GM12878 (cell line): ENCODE measurements at regions not wholly inside any gene's neighbourhood (a gene's known extent, or its start where the extent isn't known, plus 50 kb on each side); places are given as distances from the start of the nearest gene placed in this dataset.

ENCODE experiments used
- ATAC-seq: fragments of 200-7000 bp; cut with Tn5 transposase; 3 replicates; pipeline ENCODE4 v1.9.1; 2020; ENCODE audit warnings: mild to moderate bottlenecking, moderate library complexity
- BruUV-seq: library from RNA; stranded (reverse); fragments of 400-500 nt; replicated peaks from 2 replicates; lab custom pipeline; 2021; lab: Mats Ljungman, UMichigan
- CTCF ChIA-PET: fragments of 300-600 bp; sonication (Branson Sonifier 250); formaldehyde crosslinking; extraction: SDS; loops from one replicate; lab custom pipeline; 2021; ENCODE audit warnings: inconsistent platforms; lab: Yijun Ruan, JAX
- POLR2A ChIA-PET: fragments of 350-600 bp; formaldehyde crosslinking; extraction: SDS; loops from one replicate; lab custom pipeline; 2021; ENCODE audit warnings: inconsistent platforms; lab: Charles Lee
- RAD21 ChIA-PET: fragments of 300-600 bp; sonication (Branson Sonifier 250); formaldehyde crosslinking; loops from one replicate; lab custom pipeline; 2023; ENCODE audit warnings: antibody characterized with exemption; ENCODE audit not compliant: unreplicated experiment; lab: Charles Lee
- SMC1A ChIA-PET: fragments of 300-600 bp; sonication (Branson Sonifier 250); formaldehyde crosslinking; loops from one replicate; lab custom pipeline; 2023; ENCODE audit not compliant: unreplicated experiment, uncharacterized antibody; lab: Charles Lee
- DNase-seq: peaks from one replicate; pipeline ENCODE4 v3.0.0-alpha.2; 2011; ENCODE audit warnings: low read depth, low spot score
- FAIRE-seq: peaks from 3 replicates; lab custom pipeline; 2011; peaks lifted over from hg19 to GRCh38; lab: Jason Lieb, UNC
- H2AFZ ChIP-seq: 2 replicates; pipeline ENCODE4 v1.6.0; 2011; ENCODE audit warnings: low read depth, low read length, control low read depth; ENCODE audit not compliant: control insufficient read depth
- H3K27ac ChIP-seq: 2 replicates; pipeline ENCODE4 v1.5.1; 2011; ENCODE audit warnings: control low read depth; ENCODE audit not compliant: control insufficient read depth, insufficient read depth
- H3K27me3 ChIP-seq, 2 experiments: replicated peaks in 1 of 2; 2 replicates each; pipeline versions ENCODE4 v1.6.0 to v1.6.1; 2011; ENCODE audit warnings: low read length in 1 of 2; ENCODE audit not compliant: control insufficient read depth in 2 of 2, insufficient read depth in 2 of 2
- H3K36me3 ChIP-seq, 2 experiments: 2 replicates each; pipeline ENCODE4 v1.5.1; 2011; ENCODE audit warnings: low read length in 1 of 2; ENCODE audit not compliant: control insufficient read depth in 2 of 2, insufficient read depth in 2 of 2
- H3K4me1 ChIP-seq: 2 replicates; pipeline ENCODE4 v1.6.1; 2011; ENCODE audit warnings: mild to moderate bottlenecking, low read length, moderate library complexity, mixed read lengths; ENCODE audit not compliant: control insufficient read depth, insufficient read depth
- H3K4me2 ChIP-seq: 2 replicates; pipeline ENCODE4 v1.6.0; 2011; ENCODE audit warnings: control low read depth; ENCODE audit not compliant: control insufficient read depth, insufficient read depth
- H3K4me3 ChIP-seq: fragments of 200-600 bp; sonication (generic); 2 replicates; pipeline ENCODE4 v1.5.1; 2016
- H3K79me2 ChIP-seq: 2 replicates; pipeline ENCODE4 v1.6.0; 2011; ENCODE audit warnings: low read length; ENCODE audit not compliant: control insufficient read depth, insufficient read depth
- H3K9ac ChIP-seq: 2 replicates; pipeline ENCODE4 v1.8.0; 2011; ENCODE audit warnings: low read length, control low read depth, mixed read lengths; ENCODE audit not compliant: control insufficient read depth, insufficient read depth
- H3K9me3 ChIP-seq: replicated peaks from 3 replicates; pipeline ENCODE4 v1.5.1; 2011; ENCODE audit warnings: mild to moderate bottlenecking, low read length; ENCODE audit not compliant: control insufficient read depth, insufficient read depth
- H4K20me1 ChIP-seq: 2 replicates; pipeline ENCODE4 v1.6.0; 2011; ENCODE audit not compliant: control insufficient read depth, insufficient read depth
- ASH2L ChIP-seq: fragments of 300-600, 200-600 bp; sonication (generic); IDR thresholded peaks from 2 replicates; pipeline ENCODE4 v1.6.1; 2017; ENCODE audit warnings: low read depth, mild to moderate bottlenecking, borderline replicate concordance
- CREB1 ChIP-seq: IDR thresholded peaks from 2 replicates; pipeline ENCODE4 v1.6.1; 2012; ENCODE audit warnings: low read depth, mild to moderate bottlenecking, inconsistent platforms
- DPF2 ChIP-seq: fragments of 450-650 bp; IDR thresholded peaks from 2 replicates; pipeline ENCODE4 v1.6.1; 2017; ENCODE audit warnings: mild to moderate bottlenecking
- EED ChIP-seq: sonication (generic); IDR thresholded peaks from 2 replicates; pipeline ENCODE4 v1.6.1; 2016; ENCODE audit warnings: antibody characterized with exemption, low read depth
- HDGF ChIP-seq: fragments of 450-650 bp; IDR thresholded peaks from 2 replicates; pipeline ENCODE4 v1.6.1; 2016; ENCODE audit warnings: antibody characterized with exemption
- IKZF1 ChIP-seq: fragments of 450-650 bp; conservative IDR thresholded peaks from 2 replicates; pipeline ENCODE4 v1.6.1; 2017; ENCODE audit warnings: antibody characterized with exemption, mild to moderate bottlenecking
- NR2F1 ChIP-seq: fragments of 450-650 bp; conservative IDR thresholded peaks from 2 replicates; pipeline ENCODE4 v1.6.1; 2017; ENCODE audit warnings: mild to moderate bottlenecking
- PAX8 ChIP-seq: fragments of 450-650 bp; IDR thresholded peaks from 2 replicates; pipeline ENCODE4 v1.6.1; 2017; ENCODE audit warnings: mild to moderate bottlenecking, moderate library complexity
- RCOR1 ChIP-seq: conservative IDR thresholded peaks from 2 replicates; pipeline ENCODE4 v1.6.1; 2012; ENCODE audit warnings: low read depth, low read length, improper control_type of control experiment
- RELA ChIP-seq: fragments of 450-650 bp; IDR thresholded peaks from 2 replicates; pipeline ENCODE4 v1.8.0; 2014; ENCODE audit warnings: borderline replicate concordance; ENCODE audit not compliant: partially characterized antibody
- SP1 ChIP-seq: IDR thresholded peaks from one replicate; pipeline ENCODE4 v1.6.1; 2011; ENCODE audit warnings: low read depth, low read length
- SPI1 ChIP-seq: IDR thresholded peaks from 2 replicates; pipeline ENCODE4 v1.6.1; 2011; ENCODE audit warnings: low read depth, mild to moderate bottlenecking, low read length, moderate library complexity, borderline replicate concordance; ENCODE audit not compliant: insufficient read depth
- TAF1 ChIP-seq: IDR thresholded peaks from 2 replicates; pipeline ENCODE4 v1.6.1; 2011; ENCODE audit warnings: mild to moderate bottlenecking, low read depth, low read length, borderline replicate concordance
- TARDBP ChIP-seq: IDR thresholded peaks from 2 replicates; pipeline ENCODE4 v1.6.1; 2016; ENCODE audit warnings: borderline replicate concordance
- ZBTB40 ChIP-seq: fragments of 450-650 bp; IDR thresholded peaks from 2 replicates; pipeline ENCODE4 v1.6.1; 2016; ENCODE audit warnings: mild to moderate bottlenecking, moderate library complexity, borderline replicate concordance
- WGBS: methylation state at CpG from one replicate; pipeline ENCODE4 v1.1.6; 2016; ENCODE audit warnings: low lambda C conversion rate; ENCODE audit not compliant: insufficient replicate concordance, insufficient coverage; ENCODE audit errors: missing lambda C conversion rate; 5-methylcytosine and 5-hydroxymethylcytosine counted together
- in situ Hi-C: fragments of 300-500 bp; cut with MboI; formaldehyde crosslinking; loops from 9 replicates; pipeline ENCODE4 v1.14.3; 2018; ENCODE audit warnings: mixed read lengths
- intact Hi-C: fragments of 100-400 bp; cut with micrococcal nuclease; formaldehyde crosslinking; loops from one replicate; pipeline ENCODE4 v1.14.2; 2022; ENCODE audit not compliant: unreplicated experiment
- TF ChIP-seq, protein P1 (sequence below): IDR thresholded peaks from 2 replicates; pipeline ENCODE4 v1.6.1; 2012; ENCODE audit warnings: low read depth, low read length, improper control_type of control experiment

DNA sequence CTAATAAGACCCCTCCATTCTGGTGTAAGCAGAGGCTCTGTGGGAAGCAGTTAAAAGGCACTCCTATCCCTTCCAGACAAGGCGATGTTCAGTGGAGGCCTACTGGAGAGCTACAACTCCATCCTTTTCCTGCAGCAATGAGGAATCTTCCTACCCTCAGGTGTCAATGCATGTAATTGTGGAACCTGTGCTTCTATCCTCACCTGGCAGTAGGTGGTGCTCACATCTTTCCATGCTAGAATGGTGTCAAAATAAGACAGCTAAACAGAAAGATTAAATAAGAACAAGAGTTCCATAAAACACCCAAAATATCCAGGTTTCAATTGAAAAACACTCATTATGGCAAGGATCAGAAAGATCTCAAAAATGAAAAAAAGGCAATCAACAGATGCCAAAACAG, 224.6 kb downstream of the IL15 start:
- Histone ChIP-seq H3K4me1 (no peaks in the 10 kb centered on the region), H3K4me3 (no peak overlapping the region), H3K79me2 (no peaks in the 10 kb centered on the region), H3K9ac (no peak overlapping the region), H4K20me1 (no peaks in the 10 kb centered on the region), H3K9me3 (no peaks in the 10 kb centered on the region), H3K27me3 (no peaks in the 10 kb centered on the region), H2AFZ (no peak overlapping the region), H3K36me3 (no peaks in the 10 kb centered on the region), H3K4me2 (no peak overlapping the region), H3K27ac (no peak overlapping the region)
- 0% methylated on average over 1 of the region's 1 CpG for WGBS
- FAIRE-seq, result no peak
- ATAC-seq, result no peak
- ChIA-PET POLR2A (no interaction called here), RAD21 (no interaction called here), SMC1A (no interaction called here), CTCF (interaction anchor here (0.5 kb wide), 1 partner anchor 1166 kb away, joined by 3 read pairs; no protein-coding TSS in a partner anchor)
- intact Hi-C loops (no loop called here), in situ Hi-C loops (no loop called here)
- BruUV-seq, result no TSS peak
- TF ChIP-seq IKZF1 (no peak), RELA (no peak), DPF2 (no peak), TARDBP (no peak), ASH2L (no peak), CREB1 (no peak), EED (no peak), RCOR1 (no peak), NR2F1 (no peak), HDGF (no peak)
- TF ChIP-seq, protein P1, sequence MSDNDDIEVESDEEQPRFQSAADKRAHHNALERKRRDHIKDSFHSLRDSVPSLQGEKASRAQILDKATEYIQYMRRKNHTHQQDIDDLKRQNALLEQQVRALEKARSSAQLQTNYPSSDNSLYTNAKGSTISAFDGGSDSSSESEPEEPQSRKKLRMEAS, result no peak
- DNase-seq, result no peak

DNA sequence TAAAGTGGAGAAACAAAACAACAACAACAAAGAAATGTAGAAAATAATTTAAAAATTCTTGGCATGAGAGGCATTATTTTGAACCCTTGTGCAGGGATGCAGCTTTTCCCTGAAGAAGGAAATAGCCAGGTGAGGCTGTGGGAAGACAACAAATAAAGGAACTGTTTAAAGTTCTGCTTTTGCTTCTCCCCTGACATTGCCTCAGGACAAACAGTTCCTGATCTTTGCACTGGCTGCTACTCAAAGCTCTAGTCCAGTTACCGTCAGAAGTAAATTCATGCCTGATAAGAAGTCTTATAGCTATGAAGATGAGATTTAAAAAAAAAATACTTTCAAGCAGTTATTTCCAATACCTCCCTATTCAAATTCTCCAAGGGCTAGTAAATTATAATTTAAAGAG, 233.8 kb downstream of the IL15 start:
- CTCF ChIA-PET, result no interaction called here
- BruUV-seq, result no TSS peak
- H3K79me2 ChIP-seq, result no peaks in the 10 kb centered on the region
- H4K20me1 ChIP-seq, result no peaks in the 10 kb centered on the region
- no peaks in the 10 kb centered on the region for H3K27me3 ChIP-seq
- RAD21 ChIA-PET, result no interaction called here
- in situ Hi-C loops (no loop called here), intact Hi-C loops (no loop called here)
- DNase-seq (no peak), FAIRE-seq (no peak), ATAC-seq (no peak)
- H3K4me1 ChIP-seq, result no peaks in the 10 kb centered on the region
- H2AFZ ChIP-seq, result no peak overlapping the region
- H3K4me2 ChIP-seq, result no peak overlapping the region
- SMC1A ChIA-PET, result no interaction called here
- H3K27ac ChIP-seq, result no peak overlapping the region
- H3K9me3 ChIP-seq, result no peaks in the 10 kb centered on the region; the same call in 2 of the 3 replicates
- H3K36me3 ChIP-seq, result no peaks in the 10 kb centered on the region
- POLR2A ChIA-PET, result no interaction called here
- TF ChIP-seq SP1 (no peak), PAX8 (no peak), SPI1 (no peak), ZBTB40 (no peak), TAF1 (no peak)
- no peak overlapping the region for H3K9ac ChIP-seq
- no peak overlapping the region for H3K4me3 ChIP-seq
- 0% methylated on average over 1 of the region's 1 CpG for WGBS
